MCF 10A (cell line): ENCODE measurements at regions not wholly inside any gene's neighbourhood (a gene's known extent, or its start where the extent isn't known, plus 50 kb on each side); places are given as distances from the start of the nearest gene placed in this dataset.

Experiments
- BruUV-seq: library from RNA; stranded (reverse); fragments of 400-500 nt; replicated peaks from 2 replicates; lab custom pipeline; 2021; lab: Mats Ljungman, UMichigan
- CTCF ChIA-PET: fragments of 300-600 bp; sonication (Branson Sonifier 250); formaldehyde crosslinking; extraction: SDS; loops from one replicate; lab custom pipeline; 2021; ENCODE audit warnings: antibody characterized with exemption, inconsistent platforms; lab: Yijun Ruan, JAX
- POLR2A ChIA-PET: fragments of 300-600, 350-650 bp; sonication (Branson Sonifier 250); formaldehyde crosslinking; extraction: SDS; loops from one replicate; lab custom pipeline; 2020; ENCODE audit warnings: antibody characterized with exemption, inconsistent platforms; lab: Yijun Ruan, JAX
- DNase-seq: peaks from one replicate; pipeline ENCODE4 v3.0.0-alpha.2; 2018; ENCODE audit not compliant: unreplicated experiment
- H3K27ac Mint-ChIP-seq: one replicate; pipeline ENCODE4 v1.8.0; 2022; ENCODE audit warnings: mild to moderate bottlenecking, low read depth, mixed read lengths; ENCODE audit not compliant: unreplicated experiment
- H3K27me3 Mint-ChIP-seq: one replicate; pipeline ENCODE4 v1.8.0; 2022; ENCODE audit warnings: mixed read lengths; ENCODE audit not compliant: insufficient read depth, unreplicated experiment
- H3K36me3 Mint-ChIP-seq: one replicate; pipeline ENCODE4 v1.8.0; 2022; ENCODE audit warnings: mild to moderate bottlenecking, moderate library complexity, mixed read lengths; ENCODE audit not compliant: insufficient read depth, unreplicated experiment
- H3K4me1 Mint-ChIP-seq: one replicate; pipeline ENCODE4 v1.8.0; 2022; ENCODE audit warnings: mixed read lengths; ENCODE audit not compliant: insufficient read depth, unreplicated experiment
- H3K4me3 Mint-ChIP-seq: one replicate; pipeline ENCODE4 v1.8.0; 2022; ENCODE audit warnings: mild to moderate bottlenecking, moderate library complexity, mixed read lengths; ENCODE audit not compliant: unreplicated experiment
- H3K9me3 Mint-ChIP-seq: one replicate; pipeline ENCODE4 v1.8.0; 2022; ENCODE audit warnings: mixed read lengths; ENCODE audit not compliant: unreplicated experiment
- intact Hi-C: fragments of 100-400 bp; cut with micrococcal nuclease; formaldehyde crosslinking; loops from 2 replicates; pipeline ENCODE4 v1.14.1; 2022
- TF ChIP-seq, protein P1 (sequence below): fragments of 200-600 bp; IDR thresholded peaks from one replicate; pipeline ENCODE4 v1.8.0; 2022; ENCODE audit warnings: antibody characterized with exemption, mild to moderate bottlenecking; ENCODE audit not compliant: unreplicated experiment

GRCh38 chr12:67456431-67456901 is 187.3 kb downstream of the CAND1 start:
- Mint-ChIP-seq H3K4me1 (peaks cover 14% of the 10 kb centered on the region), H3K27ac (no peak overlapping the region), H3K9me3 (no peaks in the 10 kb centered on the region), H3K27me3 (no peaks in the 10 kb centered on the region), H3K36me3 (no peaks in the 10 kb centered on the region), H3K4me3 (no peak overlapping the region)
- POLR2A ChIA-PET = interaction anchor here (0.8 kb wide), 1 partner anchor 190 kb away, joined by 5 read pairs; no protein-coding TSS in a partner anchor
- intact Hi-C loops = no loop called here
- no TSS peak for BruUV-seq
- CTCF ChIA-PET = no interaction called here
- DNase-seq = peak; percentile 85
- TF ChIP-seq, protein P1, sequence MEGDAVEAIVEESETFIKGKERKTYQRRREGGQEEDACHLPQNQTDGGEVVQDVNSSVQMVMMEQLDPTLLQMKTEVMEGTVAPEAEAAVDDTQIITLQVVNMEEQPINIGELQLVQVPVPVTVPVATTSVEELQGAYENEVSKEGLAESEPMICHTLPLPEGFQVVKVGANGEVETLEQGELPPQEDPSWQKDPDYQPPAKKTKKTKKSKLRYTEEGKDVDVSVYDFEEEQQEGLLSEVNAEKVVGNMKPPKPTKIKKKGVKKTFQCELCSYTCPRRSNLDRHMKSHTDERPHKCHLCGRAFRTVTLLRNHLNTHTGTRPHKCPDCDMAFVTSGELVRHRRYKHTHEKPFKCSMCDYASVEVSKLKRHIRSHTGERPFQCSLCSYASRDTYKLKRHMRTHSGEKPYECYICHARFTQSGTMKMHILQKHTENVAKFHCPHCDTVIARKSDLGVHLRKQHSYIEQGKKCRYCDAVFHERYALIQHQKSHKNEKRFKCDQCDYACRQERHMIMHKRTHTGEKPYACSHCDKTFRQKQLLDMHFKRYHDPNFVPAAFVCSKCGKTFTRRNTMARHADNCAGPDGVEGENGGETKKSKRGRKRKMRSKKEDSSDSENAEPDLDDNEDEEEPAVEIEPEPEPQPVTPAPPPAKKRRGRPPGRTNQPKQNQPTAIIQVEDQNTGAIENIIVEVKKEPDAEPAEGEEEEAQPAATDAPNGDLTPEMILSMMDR = no peak

DNA sequence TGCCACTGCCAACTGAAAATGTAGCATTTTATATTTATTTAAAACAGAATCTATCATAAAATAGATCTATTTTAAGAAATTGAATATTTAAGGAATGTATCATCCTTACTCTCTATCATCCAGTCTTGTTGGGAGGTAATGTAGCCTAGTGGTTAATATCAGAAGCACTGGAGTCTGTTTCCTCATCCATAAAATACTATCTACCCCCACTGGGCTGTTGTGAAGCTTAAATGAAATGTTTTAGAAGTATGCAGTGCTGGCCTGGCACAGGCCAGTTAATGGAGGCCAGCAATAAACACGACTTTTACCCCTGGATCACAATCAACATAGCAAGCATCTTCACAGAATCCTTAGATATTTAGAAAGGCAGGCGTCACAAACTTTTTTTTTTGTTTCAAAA is 188.0 kb downstream of the CAND1 start:
- DNase-seq = no peak
- Mint-ChIP-seq H3K36me3 (no peaks in the 10 kb centered on the region), H3K4me3 (no peak overlapping the region), H3K27ac (no peak overlapping the region), H3K9me3 (no peaks in the 10 kb centered on the region), H3K27me3 (no peaks in the 10 kb centered on the region), H3K4me1 (peaks cover 14% of the 10 kb centered on the region)
- TF ChIP-seq, protein P1 = no peak
- ChIA-PET POLR2A (no interaction called here), CTCF (interaction anchor here (0.5 to 0.7 kb wide), 2 partner anchors 86 to 101 kb away, joined by 3 read pairs; no protein-coding TSS in a partner anchor)
- intact Hi-C loops = no loop called here
- BruUV-seq = no TSS peak

DNA sequence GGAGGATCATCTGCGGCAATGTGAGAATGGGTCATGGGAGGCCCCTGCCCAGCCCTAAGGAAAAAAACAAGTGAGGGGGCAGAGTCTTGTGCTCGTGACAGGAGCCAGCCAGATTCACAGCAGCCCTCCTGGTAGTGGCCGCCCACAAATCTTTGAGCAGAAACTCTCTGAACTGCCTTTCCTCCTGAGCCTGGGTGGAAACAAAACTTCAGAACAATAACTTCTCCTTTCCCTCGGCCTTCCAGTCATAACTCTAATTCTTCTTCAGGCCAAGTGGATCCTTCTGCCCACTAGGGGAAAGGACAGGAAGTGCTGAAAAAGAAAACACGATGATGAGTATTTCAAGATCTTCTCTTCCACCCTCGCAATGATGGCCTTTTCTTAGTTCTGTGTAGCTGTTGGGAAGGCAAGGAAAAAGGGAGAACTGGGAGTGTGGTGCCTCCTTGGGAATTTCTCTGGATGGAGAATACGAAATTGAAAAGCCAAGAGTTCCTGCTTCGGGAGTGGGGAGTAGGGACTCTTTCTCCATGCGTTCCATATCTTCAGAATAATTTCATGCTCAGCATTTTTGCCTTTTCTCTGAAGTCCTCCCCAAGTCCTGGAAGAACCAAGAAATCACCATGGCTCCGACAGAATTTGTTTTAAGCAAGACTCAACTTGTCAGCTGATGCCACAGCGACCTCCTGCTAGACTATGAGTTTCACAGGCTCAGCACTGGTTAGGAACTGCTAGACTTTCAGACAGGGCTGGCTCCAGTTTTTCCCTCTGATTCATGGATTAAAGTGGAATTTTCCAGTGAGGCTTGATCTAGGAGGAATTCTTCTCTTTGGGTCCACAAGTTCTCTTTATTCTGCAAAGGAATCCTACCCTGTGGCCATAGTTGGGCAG is 188.9 kb downstream of the CAND1 start:
- Mint-ChIP-seq H3K4me3 (no peak overlapping the region), H3K27me3 (no peaks in the 10 kb centered on the region), H3K9me3 (no peaks in the 10 kb centered on the region), H3K4me1 (peaks cover 9% of the 10 kb centered on the region), H3K36me3 (no peaks in the 10 kb centered on the region), H3K27ac (no peak overlapping the region)
- CTCF ChIA-PET = interaction anchor here (0.5 to 0.6 kb wide), 2 partner anchors 101 to 230 kb away, joined by 3 read pairs; no protein-coding TSS in a partner anchor
- TF ChIP-seq, protein P1 = no peak
- POLR2A ChIA-PET = interaction anchor here (0.6 kb wide), 1 partner anchor 127 kb away, joined by 3 read pairs; no protein-coding TSS in a partner anchor
- intact Hi-C loops = no loop called here
- no TSS peak for BruUV-seq
- DNase-seq = peak; percentile 13

- CTCF ChIA-PET = interaction anchor here (1.4 kb wide), 1 partner anchor 103 kb away, joined by 3 read pairs; no protein-coding TSS in a partner anchor
- no peaks in the 10 kb centered on the region for H3K36me3 Mint-ChIP-seq
- H3K27ac Mint-ChIP-seq = no peak overlapping the region
- H3K4me1 Mint-ChIP-seq = peaks cover 9% of the 10 kb centered on the region
- DNase-seq = no peak
- TF ChIP-seq, protein P1 = no peak
- no peaks in the 10 kb centered on the region for H3K9me3 Mint-ChIP-seq
- no peak overlapping the region for H3K4me3 Mint-ChIP-seq
- POLR2A ChIA-PET = no interaction called here
- intact Hi-C loops = no loop called here
- no peaks in the 10 kb centered on the region for H3K27me3 Mint-ChIP-seq
- BruUV-seq = no TSS peak
Observed at GRCh38 chr12:67459173-67459572, 189.4 kb upstream of the DYRK2 start.
